Adrenal gland (tissue), 5 donors: ENCODE measurements at regions not wholly inside any gene's neighbourhood (a gene's known extent, or its start where the extent isn't known, plus 50 kb on each side); places are given as distances from the start of the nearest gene placed in this dataset.

ENCODE experiments used
- POLR2A ChIP-seq, 2 donors: fragments of 450-650 bp; IDR thresholded peaks; one replicate each; pipeline ENCODE4 v1.6.1; 2017; ENCODE audit warnings: antibody characterized with exemption in 2 of 2, mild to moderate bottlenecking in 2 of 2, moderate library complexity in 1 of 2
- TF ChIP-seq, protein P1 (sequence below), 6 experiments: fragments of 450-650 bp in 4 of 6; fragments of 200-600 bp in 2 of 6; sonication (generic) in 1 of 6; IDR thresholded peaks; 1 replicate in 5 of 6; 2 replicates in 1 of 6; pipeline versions ENCODE4 v1.5.1 to v1.8.0; 2016 to 2021; ENCODE audit warnings: antibody characterized with exemption in 6 of 6, mild to moderate bottlenecking in 2 of 6, moderate library complexity in 1 of 6
- donor health status: DM: no; HTN: no; CAD: no.

DNA sequence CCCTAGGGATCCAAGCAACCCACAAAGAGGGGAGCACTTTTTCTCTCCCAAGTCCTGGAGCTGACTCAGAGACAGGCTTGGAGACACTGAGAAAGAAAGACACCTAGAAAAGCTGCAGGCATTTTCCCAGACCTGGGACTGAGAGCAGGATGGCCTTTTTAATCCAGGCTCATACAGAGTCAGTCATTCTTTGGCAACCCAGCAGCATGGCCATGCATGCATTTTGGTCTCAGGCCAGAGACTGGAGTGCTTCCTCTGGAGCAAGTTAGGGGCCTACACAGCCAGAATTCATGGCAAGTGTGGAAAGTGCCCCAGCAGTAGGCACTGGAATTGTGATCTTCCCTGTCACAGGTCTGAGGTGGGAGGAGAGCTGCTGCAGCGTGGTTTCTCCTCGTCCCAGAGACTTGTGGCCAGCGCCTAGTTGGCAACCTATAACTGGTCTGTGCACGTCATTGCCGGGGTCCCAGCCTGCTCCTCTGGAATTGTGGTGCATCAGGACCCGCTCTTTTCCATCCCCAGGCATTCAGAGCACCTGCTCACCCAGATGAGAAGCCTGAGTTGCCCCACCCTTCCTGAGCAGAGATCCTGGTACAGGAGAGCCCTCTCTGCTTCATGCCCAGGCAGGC is 231.9 kb upstream of the RAB6C start:
- TF ChIP-seq POLR2A (IDR thresholded peaks at IDR 0.05) = no peak
- TF ChIP-seq, protein P1, sequence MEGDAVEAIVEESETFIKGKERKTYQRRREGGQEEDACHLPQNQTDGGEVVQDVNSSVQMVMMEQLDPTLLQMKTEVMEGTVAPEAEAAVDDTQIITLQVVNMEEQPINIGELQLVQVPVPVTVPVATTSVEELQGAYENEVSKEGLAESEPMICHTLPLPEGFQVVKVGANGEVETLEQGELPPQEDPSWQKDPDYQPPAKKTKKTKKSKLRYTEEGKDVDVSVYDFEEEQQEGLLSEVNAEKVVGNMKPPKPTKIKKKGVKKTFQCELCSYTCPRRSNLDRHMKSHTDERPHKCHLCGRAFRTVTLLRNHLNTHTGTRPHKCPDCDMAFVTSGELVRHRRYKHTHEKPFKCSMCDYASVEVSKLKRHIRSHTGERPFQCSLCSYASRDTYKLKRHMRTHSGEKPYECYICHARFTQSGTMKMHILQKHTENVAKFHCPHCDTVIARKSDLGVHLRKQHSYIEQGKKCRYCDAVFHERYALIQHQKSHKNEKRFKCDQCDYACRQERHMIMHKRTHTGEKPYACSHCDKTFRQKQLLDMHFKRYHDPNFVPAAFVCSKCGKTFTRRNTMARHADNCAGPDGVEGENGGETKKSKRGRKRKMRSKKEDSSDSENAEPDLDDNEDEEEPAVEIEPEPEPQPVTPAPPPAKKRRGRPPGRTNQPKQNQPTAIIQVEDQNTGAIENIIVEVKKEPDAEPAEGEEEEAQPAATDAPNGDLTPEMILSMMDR (IDR thresholded peaks at IDR 0.05) = no peak
